IMR-90 (cell line): ENCODE measurements at regions not wholly inside any gene's neighbourhood (a gene's known extent, or its start where the extent isn't known, plus 50 kb on each side); places are given as distances from the start of the nearest gene placed in this dataset.

ENCODE experiments used
- ATAC-seq: fragments of 200-7000 bp; cut with Tn5 transposase; 2 replicates; pipeline ENCODE4 v1.9.1; 2020; ENCODE audit warnings: low read depth, mild to moderate bottlenecking, moderate library complexity
- BruUV-seq: library from RNA; stranded (reverse); fragments of 400-500 nt; replicated peaks from 2 replicates; lab custom pipeline; 2021; lab: Mats Ljungman, UMichigan
- CTCF ChIA-PET: fragments of 300-600 bp; formaldehyde crosslinking; extraction: SDS; loops from one replicate; lab custom pipeline; 2021; ENCODE audit warnings: antibody characterized with exemption; lab: Yijun Ruan, JAX
- POLR2A ChIA-PET: fragments of 300-600 bp; sonication (Branson Sonifier 250); formaldehyde crosslinking; loops from one replicate; lab custom pipeline; 2022; ENCODE audit warnings: antibody characterized with exemption; ENCODE audit not compliant: unreplicated experiment; lab: Charles Lee
- DNase-seq: peaks from one replicate; pipeline ENCODE4 v3.0.0; 2013
- H2AFZ ChIP-seq: replicated peaks from 2 replicates; pipeline ENCODE3; 2013; ENCODE audit warnings: low read length, mild to moderate bottlenecking; ENCODE audit not compliant: poor library complexity
- H2AK5ac ChIP-seq: 2 replicates; pipeline ENCODE4 v1.6.1; 2013; ENCODE audit warnings: low read depth, low read length, inconsistent platforms
- H2AK9ac ChIP-seq: replicated peaks from 2 replicates; pipeline ENCODE3; 2013; ENCODE audit warnings: mild to moderate bottlenecking, low read depth, low read length, moderate library complexity; ENCODE audit not compliant: poor library complexity
- H2BK120ac ChIP-seq: 2 replicates; pipeline ENCODE4 v1.6.1; 2013; ENCODE audit warnings: low read depth, low read length, inconsistent platforms
- H2BK15ac ChIP-seq: 3 replicates; pipeline ENCODE4 v1.6.1; 2013; ENCODE audit warnings: low read depth, low read length, inconsistent platforms
- H2BK20ac ChIP-seq: 2 replicates; pipeline ENCODE4 v1.6.1; 2013; ENCODE audit warnings: low read depth, mild to moderate bottlenecking, inconsistent platforms, low read length, moderate library complexity
- H2BK5ac ChIP-seq: 2 replicates; pipeline ENCODE4 v1.6.1; 2013; ENCODE audit warnings: mild to moderate bottlenecking, low read depth, low read length, inconsistent platforms; ENCODE audit not compliant: poor library complexity, severe bottlenecking
- H3K14ac ChIP-seq: replicated peaks from 2 replicates; pipeline ENCODE4 v1.6.1; 2013; ENCODE audit warnings: low read depth, low read length, inconsistent platforms
- H3K18ac ChIP-seq: 2 replicates; pipeline ENCODE4 v1.6.1; 2013; ENCODE audit warnings: low read depth, low read length, control low read depth
- H3K23ac ChIP-seq: 2 replicates; pipeline ENCODE4 v1.6.1; 2013; ENCODE audit warnings: low read depth, low read length, inconsistent platforms
- H3K27ac ChIP-seq: 2 replicates; pipeline ENCODE4 v1.5.1; 2013; ENCODE audit warnings: mild to moderate bottlenecking, control low read depth, low read length; ENCODE audit not compliant: insufficient read depth
- H3K27me3 ChIP-seq: 2 replicates; pipeline ENCODE4 v1.6.1; 2013; ENCODE audit warnings: low read length; ENCODE audit not compliant: control insufficient read depth, insufficient read depth
- H3K36me3 ChIP-seq: 2 replicates; pipeline ENCODE4 v1.6.1; 2013; ENCODE audit warnings: low read length, mixed read lengths; ENCODE audit not compliant: control insufficient read depth, insufficient read depth
- H3K4ac ChIP-seq: 2 replicates; pipeline ENCODE4 v1.6.1; 2013; ENCODE audit warnings: low read depth, low read length, inconsistent platforms
- H3K4me1 ChIP-seq: 2 replicates; pipeline ENCODE4 v1.6.1; 2013; ENCODE audit warnings: low read length, mixed read lengths; ENCODE audit not compliant: control insufficient read depth, insufficient read depth
- H3K4me2 ChIP-seq: 2 replicates; pipeline ENCODE4 v1.6.1; 2013; ENCODE audit warnings: low read depth, mild to moderate bottlenecking, control low read depth, low read length, moderate library complexity
- H3K4me3 ChIP-seq: 2 replicates; pipeline ENCODE4 v1.5.1; 2013; ENCODE audit warnings: low read depth, mild to moderate bottlenecking, control low read depth, low read length, moderate library complexity; ENCODE audit not compliant: insufficient read depth
- H3K56ac ChIP-seq: 2 replicates; pipeline ENCODE4 v1.6.1; 2013; ENCODE audit warnings: low read length, inconsistent platforms; ENCODE audit not compliant: insufficient read depth; ENCODE audit errors: extremely low read depth
- H3K79me1 ChIP-seq, 2 experiments: 2 replicates each; pipeline ENCODE4 v1.6.1; 2013; ENCODE audit warnings: low read length in 2 of 2, inconsistent platforms in 1 of 2, low read depth in 1 of 2
- H3K9ac ChIP-seq: 2 replicates; pipeline ENCODE4 v1.6.1; 2013; ENCODE audit warnings: low read depth, low read length, control low read depth
- H3K9me1 ChIP-seq: 2 replicates; pipeline ENCODE4 v1.6.1; 2013; ENCODE audit warnings: low read length, inconsistent platforms; ENCODE audit not compliant: insufficient read depth
- H3K9me3 ChIP-seq: 2 replicates; pipeline ENCODE4 v1.6.1; 2013; ENCODE audit warnings: low read length; ENCODE audit not compliant: control insufficient read depth, insufficient read depth
- H4K20me1 ChIP-seq: 2 replicates; pipeline ENCODE4 v1.6.1; 2013; ENCODE audit warnings: low read length, inconsistent platforms; ENCODE audit not compliant: insufficient read depth
- H4K5ac ChIP-seq: 2 replicates; pipeline ENCODE4 v1.6.1; 2013; ENCODE audit warnings: mild to moderate bottlenecking, low read depth, low read length, control low read depth
- H4K8ac ChIP-seq, 2 experiments: 2 replicates each; pipeline ENCODE4 v1.6.1; 2013; ENCODE audit warnings: low read depth in 2 of 2, low read length in 2 of 2, control low read depth in 1 of 2, inconsistent platforms in 1 of 2
- H4K91ac ChIP-seq: 2 replicates; pipeline ENCODE4 v1.6.1; 2013; ENCODE audit warnings: low read depth, low read length, inconsistent platforms; ENCODE audit not compliant: insufficient read depth
- CEBPB ChIP-seq: IDR thresholded peaks from 2 replicates; pipeline ENCODE4 v1.6.1; 2012; ENCODE audit warnings: low read depth, low read length, improper control_type of control experiment
- CHD1 ChIP-seq: IDR thresholded peaks from 2 replicates; pipeline ENCODE4 v1.6.1; 2012; ENCODE audit warnings: low read depth, low read length, improper control_type of control experiment
- ELK1 ChIP-seq: fragments of 150-350 bp; IDR thresholded peaks from 2 replicates; pipeline ENCODE4 v1.6.1; 2016; ENCODE audit warnings: low read depth, mild to moderate bottlenecking, low read length, moderate library complexity, borderline replicate concordance
- MAFK ChIP-seq: IDR thresholded peaks from 2 replicates; pipeline ENCODE4 v1.6.1; 2012; ENCODE audit warnings: low read depth, low read length, improper control_type of control experiment
- MXI1 ChIP-seq: IDR thresholded peaks from 2 replicates; pipeline ENCODE4 v1.6.1; 2012; ENCODE audit warnings: low read depth, mild to moderate bottlenecking, low read length, moderate library complexity, borderline replicate concordance
- NFE2L2 ChIP-seq: fragments of 150-350 bp; IDR thresholded peaks from 2 replicates; pipeline ENCODE4 v1.6.1; 2016; ENCODE audit warnings: low read depth, mild to moderate bottlenecking, low read length
- POLR2A ChIP-seq: IDR thresholded peaks from 2 replicates; pipeline ENCODE4 v1.6.1; 2012; ENCODE audit warnings: mild to moderate bottlenecking, low read depth, low read length
- RAD21 ChIP-seq: IDR thresholded peaks from 2 replicates; pipeline ENCODE4 v1.6.1; 2012; ENCODE audit warnings: low read length, improper control_type of control experiment
- RCOR1 ChIP-seq: IDR thresholded peaks from 2 replicates; pipeline ENCODE4 v1.6.1; 2012; ENCODE audit warnings: mild to moderate bottlenecking, low read length, improper control_type of control experiment; ENCODE audit not compliant: insufficient replicate concordance
- RFX5 ChIP-seq: IDR thresholded peaks from 2 replicates; pipeline ENCODE4 v1.8.0; 2012; ENCODE audit warnings: low read depth, mild to moderate bottlenecking, low read length, moderate library complexity
- SMC3 ChIP-seq: fragments of 150-350 bp; IDR thresholded peaks from 2 replicates; pipeline ENCODE4 v1.6.1; 2016; ENCODE audit warnings: low read depth, mild to moderate bottlenecking, antibody characterized with exemption, low read length, moderate library complexity
- WGBS, 2 experiments: methylation state at CpG; one replicate each; pipeline versions ENCODE4 v1.1.5 to v1.1.7; 2013; ENCODE audit warnings: missing lambda C conversion rate in 2 of 2; ENCODE audit not compliant: insufficient read length in 1 of 2; ENCODE audit errors: extremely low coverage in 2 of 2; 5-methylcytosine and 5-hydroxymethylcytosine counted together
- dilution Hi-C: fragments of 300-500 bp; cut with HindIII; formaldehyde crosslinking; loops from one replicate; pipeline ENCODE4 v1.14.3; 2018; ENCODE audit warnings: low sequenced_read_pairs; ENCODE audit not compliant: unreplicated experiment
- in situ Hi-C: fragments of 300-500 bp; cut with MboI; formaldehyde crosslinking; loops from 3 replicates; pipeline ENCODE4 v1.14.3; 2019; ENCODE audit warnings: low sequenced_read_pairs, inconsistent platforms, mixed read lengths
- intact Hi-C: fragments of 100-400 bp; cut with micrococcal nuclease; formaldehyde crosslinking; loops from 2 replicates; pipeline ENCODE4 v1.10.0; 2022
- TF ChIP-seq, protein P1 (sequence below): fragments of 150-350 bp; IDR thresholded peaks from 2 replicates; pipeline ENCODE4 v1.6.1; 2017; ENCODE audit warnings: mild to moderate bottlenecking, antibody characterized with exemption, low read length, low read depth
- TF ChIP-seq, protein P2 (sequence below): conservative IDR thresholded peaks from 2 replicates; pipeline ENCODE4 v1.5.1; 2012; ENCODE audit warnings: mild to moderate bottlenecking, low read depth, low read length, improper control_type of control experiment

- H2AK5ac ChIP-seq = no peak overlapping the region
- no peak for DNase-seq
- intact Hi-C loops = no loop called here
- no peak overlapping the region for H3K23ac ChIP-seq
- H2AFZ ChIP-seq = no peak overlapping the region
- H3K56ac ChIP-seq = no peak overlapping the region
- CTCF ChIA-PET = no interaction called here
- H3K9ac ChIP-seq = no peak overlapping the region
- WGBS, 2 experiments = no CpG with 5 or more reads among the region's 2 CpGs
- H3K14ac ChIP-seq = no peak overlapping the region
- H3K79me1 ChIP-seq = no peaks in the 10 kb centered on the region
- no peak overlapping the region for H2BK120ac ChIP-seq
- no peak overlapping the region for H4K8ac ChIP-seq
- no peak overlapping the region for H4K5ac ChIP-seq
- H3K4me3 ChIP-seq = no peak overlapping the region
- no peak overlapping the region for H4K91ac ChIP-seq
- H2BK15ac ChIP-seq = no peak overlapping the region
- no peaks in the 10 kb centered on the region for H3K36me3 ChIP-seq
- no peaks in the 10 kb centered on the region for H3K4me1 ChIP-seq
- H3K27me3 ChIP-seq = no peaks in the 10 kb centered on the region
- no peak overlapping the region for H3K4ac ChIP-seq
- POLR2A ChIA-PET = no interaction called here
- H3K9me1 ChIP-seq = no peaks in the 10 kb centered on the region
- dilution Hi-C loops = no loop called here
- no TSS peak for BruUV-seq
- H4K20me1 ChIP-seq = no peaks in the 10 kb centered on the region
- no peak overlapping the region for H3K18ac ChIP-seq
- H2BK5ac ChIP-seq = no peak overlapping the region
- H3K9me3 ChIP-seq = peaks cover 18% of the 10 kb centered on the region
- no peak overlapping the region for H2BK20ac ChIP-seq
- no peak overlapping the region for H3K27ac ChIP-seq
- in situ Hi-C loops = no loop called here
- H2AK9ac ChIP-seq = no peak overlapping the region
- TF ChIP-seq POLR2A = no peak
- no peak for TF ChIP-seq MAFK
- no peak for TF ChIP-seq MXI1
- no peak for TF ChIP-seq RAD21
- no peak for TF ChIP-seq RFX5
- TF ChIP-seq, protein P1, sequence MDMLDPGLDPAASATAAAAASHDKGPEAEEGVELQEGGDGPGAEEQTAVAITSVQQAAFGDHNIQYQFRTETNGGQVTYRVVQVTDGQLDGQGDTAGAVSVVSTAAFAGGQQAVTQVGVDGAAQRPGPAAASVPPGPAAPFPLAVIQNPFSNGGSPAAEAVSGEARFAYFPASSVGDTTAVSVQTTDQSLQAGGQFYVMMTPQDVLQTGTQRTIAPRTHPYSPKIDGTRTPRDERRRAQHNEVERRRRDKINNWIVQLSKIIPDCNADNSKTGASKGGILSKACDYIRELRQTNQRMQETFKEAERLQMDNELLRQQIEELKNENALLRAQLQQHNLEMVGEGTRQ = no peak
- no peak for TF ChIP-seq CEBPB
- no peak for TF ChIP-seq CHD1
- no peak for TF ChIP-seq NFE2L2
- TF ChIP-seq, protein P2, sequence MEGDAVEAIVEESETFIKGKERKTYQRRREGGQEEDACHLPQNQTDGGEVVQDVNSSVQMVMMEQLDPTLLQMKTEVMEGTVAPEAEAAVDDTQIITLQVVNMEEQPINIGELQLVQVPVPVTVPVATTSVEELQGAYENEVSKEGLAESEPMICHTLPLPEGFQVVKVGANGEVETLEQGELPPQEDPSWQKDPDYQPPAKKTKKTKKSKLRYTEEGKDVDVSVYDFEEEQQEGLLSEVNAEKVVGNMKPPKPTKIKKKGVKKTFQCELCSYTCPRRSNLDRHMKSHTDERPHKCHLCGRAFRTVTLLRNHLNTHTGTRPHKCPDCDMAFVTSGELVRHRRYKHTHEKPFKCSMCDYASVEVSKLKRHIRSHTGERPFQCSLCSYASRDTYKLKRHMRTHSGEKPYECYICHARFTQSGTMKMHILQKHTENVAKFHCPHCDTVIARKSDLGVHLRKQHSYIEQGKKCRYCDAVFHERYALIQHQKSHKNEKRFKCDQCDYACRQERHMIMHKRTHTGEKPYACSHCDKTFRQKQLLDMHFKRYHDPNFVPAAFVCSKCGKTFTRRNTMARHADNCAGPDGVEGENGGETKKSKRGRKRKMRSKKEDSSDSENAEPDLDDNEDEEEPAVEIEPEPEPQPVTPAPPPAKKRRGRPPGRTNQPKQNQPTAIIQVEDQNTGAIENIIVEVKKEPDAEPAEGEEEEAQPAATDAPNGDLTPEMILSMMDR = no peak
- no peak for TF ChIP-seq SMC3
- TF ChIP-seq RCOR1 = no peak
- TF ChIP-seq ELK1 = no peak
- H3K4me2 ChIP-seq = no peak overlapping the region
- no peak for ATAC-seq
These were observed 432.2 kb downstream of the KIF20B start for GRCh38 chr10:90133606-90134005.
